CD14-positive monocyte (primary cell): ENCODE measurements at regions not wholly inside any gene's neighbourhood (a gene's known extent, or its start where the extent isn't known, plus 50 kb on each side); places are given as distances from the start of the nearest gene placed in this dataset.

Experiments used
- DNase-seq, 3 donors: peaks; one replicate each; pipeline ENCODE4 v3.0.0-alpha.2; 2011 to 2022
- H2AFZ ChIP-seq: 2 replicates; pipeline ENCODE4 v1.6.0; 2012; ENCODE audit warnings: mild to moderate bottlenecking, low read depth, low read length, inconsistent platforms; ENCODE audit not compliant: insufficient read depth, poor library complexity, severe bottlenecking
- H3K27ac ChIP-seq, 2 donors: 1 replicate in 1 of 2; 2 replicates in 1 of 2; pipeline ENCODE4 v1.5.1; 2012 to 2013; ENCODE audit warnings: low read length in 2 of 2, control low read depth in 1 of 2, inconsistent platforms in 1 of 2, low read depth in 1 of 2, mild to moderate bottlenecking in 1 of 2
- H3K27me3 ChIP-seq, 2 donors: one replicate each; pipeline versions ENCODE4 v1.6.0 to v1.6.1; 2011 to 2013; ENCODE audit warnings: low read length in 2 of 2; ENCODE audit not compliant: control insufficient read depth in 2 of 2, insufficient read depth in 2 of 2
- H3K36me3 ChIP-seq, 2 donors: replicated peaks in 1 of 2; 1 replicate in 1 of 2; 2 replicates in 1 of 2; pipeline versions ENCODE4 v1.5.1 to v1.6.1; 2012 to 2013; ENCODE audit warnings: low read length in 2 of 2, control low read depth in 1 of 2, inconsistent platforms in 1 of 2, mild to moderate bottlenecking in 1 of 2; ENCODE audit not compliant: insufficient read depth in 2 of 2, control insufficient read depth in 1 of 2
- H3K4me1 ChIP-seq, 2 donors: 1 replicate in 1 of 2; 2 replicates in 1 of 2; pipeline versions ENCODE4 v1.5.1 to v1.6.1; 2012 to 2013; ENCODE audit warnings: low read length in 2 of 2, control low read depth in 1 of 2, inconsistent platforms in 1 of 2, mild to moderate bottlenecking in 1 of 2, moderate library complexity in 1 of 2; ENCODE audit not compliant: insufficient read depth in 2 of 2, control insufficient read depth in 1 of 2
- H3K4me2 ChIP-seq: replicated peaks from 2 replicates; pipeline ENCODE3; 2012; ENCODE audit warnings: low read length, moderate library complexity, mild to moderate bottlenecking; ENCODE audit not compliant: poor library complexity, severe bottlenecking; ENCODE audit errors: extremely low read depth
- H3K4me3 ChIP-seq, 3 experiments: fragments of 200-600 bp in 1 of 3; sonication (generic) in 1 of 3; replicated peaks in 1 of 3; 1 replicate in 2 of 3; 2 replicates in 1 of 3; pipeline ENCODE4 v1.5.1; 2011 to 2013; ENCODE audit warnings: low read length in 3 of 3, mild to moderate bottlenecking in 3 of 3, control low read depth in 2 of 3, low read depth in 2 of 3, inconsistent platforms in 1 of 3, moderate library complexity in 1 of 3
- H3K79me2 ChIP-seq: 2 replicates; pipeline ENCODE4 v1.6.0; 2012; ENCODE audit warnings: mild to moderate bottlenecking, control low read depth, inconsistent platforms, low read length, moderate library complexity; ENCODE audit not compliant: insufficient read depth
- H3K9ac ChIP-seq: 2 replicates; pipeline ENCODE4 v1.6.0; 2017; ENCODE audit warnings: low read length, mild to moderate bottlenecking; ENCODE audit not compliant: insufficient read depth, poor library complexity, severe bottlenecking
- H3K9me3 ChIP-seq, 2 donors: replicated peaks in 1 of 2; 1 replicate in 1 of 2; 2 replicates in 1 of 2; pipeline versions ENCODE4 v1.5.1 to v1.6.1; 2012 to 2013; ENCODE audit warnings: low read length in 2 of 2, control low read depth in 1 of 2; ENCODE audit not compliant: control insufficient read depth in 1 of 2, insufficient read depth in 1 of 2
- H4K20me1 ChIP-seq: 2 replicates; pipeline ENCODE4 v1.6.0; 2012; ENCODE audit warnings: mild to moderate bottlenecking, low read length, control low read depth, moderate library complexity; ENCODE audit not compliant: insufficient read depth
- H3K27ac Mint-ChIP-seq, 7 donors: one replicate each; pipeline ENCODE4 v1.8.0; 2020; ENCODE audit warnings: mild to moderate bottlenecking in 7 of 7, mixed read lengths in 7 of 7, moderate library complexity in 6 of 7, inconsistent platforms in 2 of 7
- H3K27me3 Mint-ChIP-seq, 3 donors: one replicate each; pipeline ENCODE4 v1.8.0; 2021 to 2022; ENCODE audit warnings: low read depth in 3 of 3, mild to moderate bottlenecking in 3 of 3, mixed read lengths in 3 of 3, moderate library complexity in 3 of 3, inconsistent platforms in 1 of 3
- H3K36me3 Mint-ChIP-seq, 2 donors: one replicate each; pipeline ENCODE4 v1.8.0; 2020; ENCODE audit warnings: mixed read lengths in 2 of 2, inconsistent platforms in 1 of 2, mild to moderate bottlenecking in 1 of 2
- H3K4me1 Mint-ChIP-seq: one replicate; pipeline ENCODE4 v1.8.0; 2020; ENCODE audit warnings: mild to moderate bottlenecking, mixed read lengths
- H3K4me3 Mint-ChIP-seq, 2 donors: one replicate each; pipeline ENCODE4 v1.8.0; 2020; ENCODE audit warnings: mild to moderate bottlenecking in 2 of 2, mixed read lengths in 2 of 2, moderate library complexity in 1 of 2
- H3K9me3 Mint-ChIP-seq, 7 donors: one replicate each; pipeline ENCODE4 v1.8.0; 2020 to 2022; ENCODE audit warnings: mixed read lengths in 7 of 7, mild to moderate bottlenecking in 6 of 7, moderate library complexity in 6 of 7, inconsistent platforms in 2 of 7
- CTCF ChIP-seq: fragments of 200-600 bp; IDR thresholded peaks from one replicate; pipeline ENCODE4 v1.8.0; 2022; ENCODE audit warnings: antibody characterized with exemption, mild to moderate bottlenecking
- WGBS: methylation state at CpG from one replicate; pipeline ENCODE4 v1.1.5; 2013; ENCODE audit warnings: missing lambda C conversion rate; ENCODE audit not compliant: insufficient coverage; 5-methylcytosine and 5-hydroxymethylcytosine counted together
- intact Hi-C, 2 donors: fragments of 100-400 bp; cut with micrococcal nuclease; formaldehyde crosslinking; loops; one replicate each; pipeline versions ENCODE4 v1.15.0 to v1.15.1; 2023

GRCh38 chr4:79170077-79170476 lies 155.8 kb downstream of the NAA11 start:
- H3K79me2 ChIP-seq: no peaks in the 10 kb centered on the region
- H3K4me3 ChIP-seq: no peak overlapping the region
- no peaks in the 10 kb centered on the region for H3K9me3 ChIP-seq
- H3K4me2 ChIP-seq: no peak overlapping the region
- no peak overlapping the region for H3K4me3 Mint-ChIP-seq
- H2AFZ ChIP-seq: no peak overlapping the region
- WGBS: no CpG with 5 or more reads among the region's 1 CpG
- H3K4me1 ChIP-seq: no peaks in the 10 kb centered on the region
- no peak overlapping the region for H3K27ac Mint-ChIP-seq
- no peaks in the 10 kb centered on the region for H3K36me3 ChIP-seq
- H3K36me3 Mint-ChIP-seq: no peaks in the 10 kb centered on the region
- no peak overlapping the region for H3K27ac ChIP-seq
- H3K9ac ChIP-seq: no peak overlapping the region
- no peak for TF ChIP-seq CTCF
- H3K27me3 ChIP-seq: no peaks in the 10 kb centered on the region
- H4K20me1 ChIP-seq: no peaks in the 10 kb centered on the region
- intact Hi-C loops: no loop called here
- H3K27me3 Mint-ChIP-seq: peaks cover 0 to 2% (median 1%) of the 10 kb centered on the region in 3 donors
- H3K9me3 Mint-ChIP-seq: peaks cover 2 to 12% (median 5%) of the 10 kb centered on the region in 7 donors
- no peaks in the 10 kb centered on the region for H3K4me1 Mint-ChIP-seq
- DNase-seq: no peak

GRCh38 chr4:79164907-79165610 lies 160.8 kb downstream of the NAA11 start:
- no peak overlapping the region for H3K9ac ChIP-seq
- no peak overlapping the region for H3K27ac ChIP-seq
- H2AFZ ChIP-seq: no peak overlapping the region
- H3K4me3 ChIP-seq: no peak overlapping the region
- no peaks in the 10 kb centered on the region for H3K79me2 ChIP-seq
- 96% methylated on average over 3 of the region's 4 CpGs for WGBS
- no peak overlapping the region for H3K4me2 ChIP-seq
- H3K4me1 ChIP-seq: no peaks in the 10 kb centered on the region
- intact Hi-C loops: no loop called here
- Mint-ChIP-seq H3K36me3 (no peaks in the 10 kb centered on the region), H3K4me3 (no peak overlapping the region), H3K27ac (no peak overlapping the region), H3K9me3 (peaks cover 3 to 9% (median 6%) of the 10 kb centered on the region in 7 donors), H3K4me1 (no peaks in the 10 kb centered on the region), H3K27me3 (peaks cover 0 to 3% (median 0%) of the 10 kb centered on the region in 3 donors)
- TF ChIP-seq CTCF: no peak
- H4K20me1 ChIP-seq: no peaks in the 10 kb centered on the region
- H3K36me3 ChIP-seq: no peaks in the 10 kb centered on the region
- DNase-seq: no peak
- no peaks in the 10 kb centered on the region for H3K9me3 ChIP-seq
- H3K27me3 ChIP-seq: no peaks in the 10 kb centered on the region
